Neural crest cell (in vitro differentiated cells): ENCODE measurements at regions not wholly inside any gene's neighbourhood (a gene's known extent, or its start where the extent isn't known, plus 50 kb on each side); places are given as distances from the start of the nearest gene placed in this dataset.

Experiments used
- DNase-seq: peaks from one replicate; pipeline ENCODE4 v3.0.0; 2021; ENCODE audit warnings: low read depth, mixed read lengths, low spot score
- H3K27ac Mint-ChIP-seq: one replicate; pipeline ENCODE4 v1.8.0; 2021; ENCODE audit warnings: mild to moderate bottlenecking, mixed read lengths; ENCODE audit not compliant: unreplicated experiment
- H3K27me3 Mint-ChIP-seq: 2 replicates; pipeline ENCODE4 v1.8.0; 2021; ENCODE audit warnings: low read depth, mild to moderate bottlenecking, mixed read lengths
- H3K36me3 Mint-ChIP-seq: 2 replicates; pipeline ENCODE4 v1.8.0; 2021; ENCODE audit warnings: low read depth, mild to moderate bottlenecking, mixed read lengths
- H3K4me1 Mint-ChIP-seq: 2 replicates; pipeline ENCODE4 v1.8.0; 2021; ENCODE audit warnings: mixed read lengths
- H3K4me3 Mint-ChIP-seq: one replicate; pipeline ENCODE4 v1.8.0; 2021; ENCODE audit warnings: mild to moderate bottlenecking, mixed read lengths
- H3K9me3 Mint-ChIP-seq: 2 replicates; pipeline ENCODE4 v1.8.0; 2021; ENCODE audit warnings: mixed read lengths
- TF ChIP-seq, protein P1 (sequence below): fragments of 200-600 bp; sonication (generic); conservative IDR thresholded peaks from 2 replicates; pipeline ENCODE4 v1.5.0; 2021; ENCODE audit warnings: antibody characterized with exemption, mild to moderate bottlenecking

DNA sequence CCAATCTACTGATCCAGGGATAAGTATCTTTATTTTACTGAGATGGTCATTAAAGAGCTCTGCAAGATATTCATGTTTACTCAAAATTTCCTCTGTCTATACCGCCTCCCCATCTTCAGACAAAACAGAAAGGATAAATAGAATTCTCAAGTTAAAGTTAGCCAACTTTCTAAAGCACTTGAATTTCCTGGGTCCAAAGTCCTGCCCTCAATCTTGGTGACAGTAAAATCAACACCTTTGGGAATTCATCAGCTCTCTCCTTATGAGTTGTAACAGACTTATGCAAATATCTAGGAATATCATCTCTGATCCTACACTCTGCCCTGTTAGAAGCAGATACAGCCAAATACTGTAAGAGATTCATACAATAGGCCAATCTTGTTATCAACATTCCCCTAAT is 122.5 kb upstream of the HAAO start:
- no peak for DNase-seq
- H3K36me3 Mint-ChIP-seq, result no peaks in the 10 kb centered on the region
- H3K9me3 Mint-ChIP-seq, result no peaks in the 10 kb centered on the region
- H3K27me3 Mint-ChIP-seq, result no peaks in the 10 kb centered on the region
- H3K4me3 Mint-ChIP-seq, result no peak overlapping the region
- no peaks in the 10 kb centered on the region for H3K4me1 Mint-ChIP-seq
- TF ChIP-seq, protein P1, sequence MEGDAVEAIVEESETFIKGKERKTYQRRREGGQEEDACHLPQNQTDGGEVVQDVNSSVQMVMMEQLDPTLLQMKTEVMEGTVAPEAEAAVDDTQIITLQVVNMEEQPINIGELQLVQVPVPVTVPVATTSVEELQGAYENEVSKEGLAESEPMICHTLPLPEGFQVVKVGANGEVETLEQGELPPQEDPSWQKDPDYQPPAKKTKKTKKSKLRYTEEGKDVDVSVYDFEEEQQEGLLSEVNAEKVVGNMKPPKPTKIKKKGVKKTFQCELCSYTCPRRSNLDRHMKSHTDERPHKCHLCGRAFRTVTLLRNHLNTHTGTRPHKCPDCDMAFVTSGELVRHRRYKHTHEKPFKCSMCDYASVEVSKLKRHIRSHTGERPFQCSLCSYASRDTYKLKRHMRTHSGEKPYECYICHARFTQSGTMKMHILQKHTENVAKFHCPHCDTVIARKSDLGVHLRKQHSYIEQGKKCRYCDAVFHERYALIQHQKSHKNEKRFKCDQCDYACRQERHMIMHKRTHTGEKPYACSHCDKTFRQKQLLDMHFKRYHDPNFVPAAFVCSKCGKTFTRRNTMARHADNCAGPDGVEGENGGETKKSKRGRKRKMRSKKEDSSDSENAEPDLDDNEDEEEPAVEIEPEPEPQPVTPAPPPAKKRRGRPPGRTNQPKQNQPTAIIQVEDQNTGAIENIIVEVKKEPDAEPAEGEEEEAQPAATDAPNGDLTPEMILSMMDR, result no peak
- no peak overlapping the region for H3K27ac Mint-ChIP-seq

DNA sequence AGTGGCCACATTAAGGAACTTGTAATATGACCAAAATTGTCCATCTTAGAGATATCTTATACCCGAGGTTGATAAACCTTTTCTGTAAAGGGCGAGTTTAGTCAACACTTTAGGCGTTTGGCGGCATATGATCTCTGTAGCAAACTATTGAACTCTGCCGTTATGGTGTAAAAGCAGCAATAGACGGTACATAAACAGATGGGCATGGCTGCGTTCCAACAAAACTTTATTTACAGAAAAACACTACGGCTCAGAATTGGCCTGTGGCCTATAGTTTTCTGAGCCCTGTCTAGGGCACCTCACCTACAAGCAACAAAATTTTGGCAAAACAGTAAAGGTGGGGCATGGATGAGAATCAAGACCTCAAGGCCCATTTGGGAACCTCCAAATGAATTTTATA is 121.9 kb upstream of the HAAO start:
- H3K27ac Mint-ChIP-seq, result no peak overlapping the region
- no peaks in the 10 kb centered on the region for H3K4me1 Mint-ChIP-seq
- H3K27me3 Mint-ChIP-seq, result no peaks in the 10 kb centered on the region
- H3K36me3 Mint-ChIP-seq, result no peaks in the 10 kb centered on the region
- H3K9me3 Mint-ChIP-seq, result no peaks in the 10 kb centered on the region
- TF ChIP-seq, protein P1, result no peak
- no peak overlapping the region for H3K4me3 Mint-ChIP-seq
- no peak for DNase-seq

DNA sequence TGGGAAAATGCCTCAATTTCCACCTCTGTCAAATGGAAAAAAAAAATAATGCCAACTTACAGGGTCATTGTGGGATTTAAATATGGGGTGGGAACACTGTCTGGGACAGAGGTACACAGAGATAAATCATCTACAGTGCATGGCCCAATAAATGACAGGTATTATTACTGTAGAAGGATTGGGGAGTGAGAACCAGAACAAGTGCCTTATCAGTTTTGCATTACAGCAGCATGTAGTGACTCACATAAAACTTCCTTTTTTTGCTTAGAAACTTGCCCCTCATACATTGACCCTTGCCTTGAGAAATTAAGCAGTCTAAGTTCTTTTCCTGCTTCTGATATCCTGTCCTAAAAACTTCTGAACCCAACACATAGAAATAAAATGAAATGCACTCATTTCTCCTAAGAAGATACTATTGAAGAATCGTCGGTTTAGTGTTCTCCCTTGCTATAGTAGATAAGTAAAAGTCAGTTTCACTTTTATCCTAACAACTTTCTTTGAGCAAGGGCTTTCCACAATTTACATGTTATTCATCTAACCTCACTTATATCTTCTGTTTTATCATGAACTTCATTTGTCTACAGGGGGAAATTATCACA is 121.0 kb upstream of the HAAO start:
- Mint-ChIP-seq H3K4me3 (no peak overlapping the region), H3K27ac (no peak overlapping the region), H3K9me3 (no peaks in the 10 kb centered on the region), H3K4me1 (no peaks in the 10 kb centered on the region), H3K36me3 (no peaks in the 10 kb centered on the region), H3K27me3 (no peaks in the 10 kb centered on the region)
- TF ChIP-seq, protein P1, result no peak
- no peak for DNase-seq

DNA sequence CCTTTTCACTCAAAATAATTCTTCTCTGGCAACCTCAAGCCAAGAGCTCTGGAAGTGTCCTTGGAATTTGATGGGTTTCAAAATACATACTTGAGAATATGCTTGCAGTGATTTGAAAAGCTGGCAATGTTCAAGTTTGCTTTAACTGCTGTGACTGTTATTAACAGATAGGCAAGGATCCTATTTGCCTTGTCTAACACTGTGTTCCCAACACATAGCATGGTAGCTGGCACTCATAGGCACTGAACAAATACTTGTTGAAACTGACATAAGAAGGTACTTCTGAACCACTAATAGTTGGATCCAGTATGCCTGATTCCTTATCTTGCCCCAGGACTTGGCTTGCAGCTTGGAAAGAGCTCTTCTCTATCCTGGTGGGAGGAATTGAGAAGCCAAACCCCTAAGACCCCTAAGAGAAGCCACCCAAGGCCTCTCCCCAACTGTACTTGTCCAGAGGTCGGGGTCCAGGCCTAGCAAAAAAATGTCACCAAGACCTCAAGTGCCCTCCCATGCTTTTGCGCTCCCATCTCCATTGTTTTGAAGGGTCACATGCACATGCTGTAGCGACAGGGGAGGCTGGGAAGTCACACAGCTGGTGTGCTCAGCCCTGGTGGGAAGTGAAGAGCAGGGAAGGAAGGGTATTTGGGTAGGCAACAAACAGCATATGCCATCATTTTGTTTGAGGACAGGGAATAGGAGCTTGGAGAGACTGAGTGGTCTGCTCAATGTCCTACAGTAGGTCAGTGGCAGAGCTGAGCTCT is 118.4 kb upstream of the HAAO start:
- H3K27me3 Mint-ChIP-seq, result no peaks in the 10 kb centered on the region
- no peak overlapping the region for H3K4me3 Mint-ChIP-seq
- no peak overlapping the region for H3K27ac Mint-ChIP-seq
- H3K4me1 Mint-ChIP-seq, result peaks cover 16% of the 10 kb centered on the region
- H3K9me3 Mint-ChIP-seq, result no peaks in the 10 kb centered on the region
- TF ChIP-seq, protein P1, result no peak
- no peaks in the 10 kb centered on the region for H3K36me3 Mint-ChIP-seq
- DNase-seq, result no peak

GRCh38 chr2:42909966-42910365 is 117.6 kb upstream of the HAAO start:
- no peaks in the 10 kb centered on the region for H3K9me3 Mint-ChIP-seq
- no peak overlapping the region for H3K27ac Mint-ChIP-seq
- H3K36me3 Mint-ChIP-seq, result no peaks in the 10 kb centered on the region
- no peak overlapping the region for H3K4me3 Mint-ChIP-seq
- no peaks in the 10 kb centered on the region for H3K27me3 Mint-ChIP-seq
- TF ChIP-seq, protein P1, result no peak
- peaks cover 16% of the 10 kb centered on the region for H3K4me1 Mint-ChIP-seq
- no peak for DNase-seq
